Femur (tissue), 1 donor: ENCODE measurements at regions not wholly inside any gene's neighbourhood (a gene's known extent, or its start where the extent isn't known, plus 50 kb on each side); places are given as distances from the start of the nearest gene placed in this dataset.

Experiments used
- DNase-seq: peaks from one replicate; pipeline ENCODE4 v3.0.0-alpha.2; 2017

GRCh38 chr17:70819183-70819582 is 649.9 kb downstream of the KCNJ2 start:
- DNase-seq, result no peak

GRCh38 chr17:70820276-70820675 is 650.9 kb downstream of the KCNJ2 start:
- no peak for DNase-seq

DNA sequence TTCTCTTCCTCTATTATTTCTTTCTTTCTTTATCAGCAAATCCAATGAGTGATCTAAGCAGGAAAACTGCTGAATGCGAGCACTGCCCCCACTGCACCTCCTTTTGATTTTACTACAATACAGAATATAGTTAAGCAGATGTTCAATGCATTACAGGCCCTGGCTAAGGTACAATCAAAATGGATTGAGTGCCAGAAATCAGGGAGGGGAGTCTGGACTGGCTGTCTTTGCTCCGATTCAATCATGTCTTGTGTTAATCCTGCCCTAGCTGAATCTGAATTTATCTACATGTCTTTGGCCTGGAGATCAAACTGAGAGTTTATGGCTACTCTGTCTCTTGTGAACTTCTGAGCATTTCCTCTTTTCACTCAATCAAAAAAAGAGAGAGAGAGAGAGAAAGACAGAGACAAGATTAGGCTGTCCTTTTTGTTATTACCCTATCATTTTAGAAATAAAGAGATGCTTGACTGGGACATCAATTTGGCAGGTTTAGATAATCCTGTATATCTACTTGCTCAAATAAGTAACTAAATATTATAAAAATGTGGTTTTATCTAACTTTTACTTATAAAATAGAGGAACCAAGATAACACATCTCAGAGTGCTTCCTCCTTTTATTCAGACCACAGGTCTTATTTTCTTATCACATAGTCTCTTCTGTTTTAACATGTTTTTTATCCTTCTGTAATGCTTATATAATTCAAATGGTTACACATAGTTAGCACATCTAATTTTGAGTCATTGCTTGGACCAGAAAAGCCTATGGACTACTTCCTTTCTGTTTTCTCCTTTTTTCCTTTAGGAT is 656.2 kb downstream of the KCNJ2 start:
- peak; percentile 35 for DNase-seq

DNA sequence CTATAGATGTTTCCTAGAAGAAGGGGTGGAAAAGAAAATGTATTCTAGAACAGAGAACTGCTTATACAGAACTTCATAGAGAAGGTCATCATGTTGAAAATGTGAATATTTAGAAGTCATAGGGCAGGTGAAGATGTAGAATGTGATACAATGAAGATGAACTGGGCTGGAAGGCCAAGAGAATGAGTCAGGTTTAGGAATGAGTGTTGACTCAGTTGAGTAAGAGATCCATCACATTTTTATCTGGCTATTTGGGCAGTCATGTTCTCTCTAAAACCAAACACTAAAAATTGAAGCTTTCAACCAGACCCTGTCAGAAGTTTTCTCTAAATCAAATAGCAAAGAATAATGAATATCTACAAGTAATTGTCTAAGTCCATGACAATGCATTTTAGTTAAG is 660.5 kb downstream of the KCNJ2 start:
- no peak for DNase-seq

- no peak for DNase-seq
Measured at GRCh38 chr17:70834039-70834438, 664.7 kb downstream of the KCNJ2 start.

- no peak for DNase-seq
Measured at GRCh38 chr17:70848785-70849184, 679.5 kb downstream of the KCNJ2 start.

GRCh38 chr17:70855401-70856054 is 686.2 kb downstream of the KCNJ2 start:
- no peak for DNase-seq

GRCh38 chr17:70857351-70857750 is 688.0 kb downstream of the KCNJ2 start:
- DNase-seq, result no peak

GRCh38 chr17:70859829-70860228 is 690.5 kb downstream of the KCNJ2 start:
- no peak for DNase-seq

DNA sequence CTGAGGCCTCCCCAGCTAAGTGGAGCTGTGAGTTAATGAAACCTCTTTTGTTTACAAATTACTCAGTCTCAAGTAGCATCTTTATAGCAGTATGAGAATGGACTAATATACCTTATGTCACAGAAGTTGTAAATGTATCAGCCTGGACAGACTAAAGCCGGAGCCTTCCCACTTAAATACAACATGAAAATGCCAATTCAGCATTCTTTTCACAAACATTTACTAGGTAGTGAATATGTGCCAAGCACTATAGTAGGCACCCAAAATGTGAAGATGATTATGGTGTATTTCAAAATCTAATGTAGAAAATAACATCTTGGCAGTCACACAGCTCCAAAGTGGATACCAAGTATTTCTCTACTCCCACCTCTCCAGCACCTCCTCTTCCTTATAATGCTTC is 693.0 kb downstream of the KCNJ2 start:
- DNase-seq, result no peak

GRCh38 chr17:70863436-70864248 is 694.3 kb downstream of the KCNJ2 start:
- no peak for DNase-seq

GRCh38 chr17:70865993-70866804 is 696.9 kb downstream of the KCNJ2 start:
- no peak for DNase-seq

GRCh38 chr17:70868149-70868548 is 698.8 kb downstream of the KCNJ2 start:
- DNase-seq, result no peak

- DNase-seq, result no peak
Measured at GRCh38 chr17:70869402-70870085, 700.2 kb downstream of the KCNJ2 start.

- no peak for DNase-seq
Measured at GRCh38 chr17:70871180-70871818, 702.0 kb downstream of the KCNJ2 start.

DNA sequence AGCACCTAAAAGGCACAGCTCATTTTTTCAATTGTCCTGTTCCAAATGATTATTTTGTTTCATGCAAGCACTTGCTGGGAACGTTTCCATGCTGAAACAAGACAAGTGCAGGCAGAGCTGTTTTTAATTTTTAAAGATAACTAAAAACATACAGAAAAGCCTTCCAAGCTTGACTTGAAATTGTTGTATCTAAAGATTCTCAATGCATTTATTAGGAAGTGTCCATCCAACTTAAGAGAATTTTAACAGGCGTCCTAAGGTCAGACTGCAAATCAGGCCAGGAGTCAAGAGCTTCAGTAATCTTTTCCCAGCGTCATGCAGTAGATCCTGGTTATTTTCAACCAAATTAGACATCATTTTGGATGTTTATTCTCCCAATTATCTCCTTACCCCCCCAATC is 702.8 kb downstream of the KCNJ2 start:
- DNase-seq, result no peak

GRCh38 chr17:70875729-70876310 is 706.5 kb downstream of the KCNJ2 start:
- no peak for DNase-seq

DNA sequence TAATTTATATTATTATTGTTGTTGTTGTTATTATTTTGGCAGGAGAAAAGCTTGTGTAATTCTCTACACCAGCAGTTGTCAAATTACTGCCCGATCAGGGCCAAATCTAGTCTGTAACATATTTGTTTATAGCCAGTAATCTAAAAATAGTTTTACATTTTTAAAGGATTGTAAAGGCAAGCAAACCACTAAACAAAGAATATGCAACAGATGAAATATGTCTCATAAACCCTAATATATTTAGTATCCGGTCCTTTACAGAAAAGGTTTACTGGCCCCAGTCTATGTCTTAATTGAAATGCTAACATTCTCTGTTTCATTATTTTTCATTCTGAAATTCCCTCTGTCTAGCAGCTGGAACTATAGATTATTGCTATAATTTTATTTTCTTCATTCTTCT is 709.5 kb downstream of the KCNJ2 start:
- DNase-seq, result no peak

- DNase-seq, result no peak
Measured at GRCh38 chr17:70879401-70879800, 710.1 kb downstream of the KCNJ2 start.

GRCh38 chr17:70881093-70881492 is 711.8 kb downstream of the KCNJ2 start:
- no peak for DNase-seq

- no peak for DNase-seq
Measured at GRCh38 chr17:70882504-70882903, 713.2 kb downstream of the KCNJ2 start.
